ENCODE measurements at regions not wholly inside any gene's neighbourhood (a gene's known extent, or its start where the extent isn't known, plus 50 kb on each side); places are given as distances from the start of the nearest gene placed in this dataset.

GRCh38 chr1:30648408-30649000, 74.9 kb downstream of the MATN1 start:
- H3K27me3 Mint-ChIP-seq (ENCODE audit: low read depth), result peaks cover 55% of the 10 kb centered on the region
- H3K4me3 Mint-ChIP-seq, result no peak overlapping the region
- H3K4me1 Mint-ChIP-seq (ENCODE audit: low read depth), result peaks cover 7% of the 10 kb centered on the region
- ATAC-seq, result no peak
- H3K9me3 Mint-ChIP-seq, result no peaks in the 10 kb centered on the region
- H3K36me3 Mint-ChIP-seq (ENCODE audit: insufficient read depth), result no peaks in the 10 kb centered on the region
- DNase-seq, result no peak

GRCh38 chr1:30645807-30646206, 77.6 kb downstream of the MATN1 start:
- DNase-seq, result no peak
- Mint-ChIP-seq H3K4me1 (ENCODE audit: low read depth) (peaks cover 6% of the 10 kb centered on the region), H3K4me3 (no peak overlapping the region), H3K36me3 (ENCODE audit: insufficient read depth) (no peaks in the 10 kb centered on the region), H3K9me3 (no peaks in the 10 kb centered on the region), H3K27me3 (ENCODE audit: low read depth) (peaks cover 54% of the 10 kb centered on the region)
- ATAC-seq, result no peak

GRCh38 chr1:30642391-30643120, 80.8 kb downstream of the MATN1 start:
- H3K27me3 Mint-ChIP-seq (ENCODE audit: low read depth), result peaks cover 32% of the 10 kb centered on the region

GRCh38 chr1:30641572-30642353, 81.6 kb downstream of the MATN1 start:
- ATAC-seq (no peak), DNase-seq (no peak)
- Mint-ChIP-seq H3K9me3 (no peaks in the 10 kb centered on the region), H3K36me3 (ENCODE audit: insufficient read depth) (no peaks in the 10 kb centered on the region), H3K4me3 (no peak overlapping the region), H3K4me1 (ENCODE audit: low read depth) (no peaks in the 10 kb centered on the region), H3K27me3 (ENCODE audit: low read depth) (peaks cover 28% of the 10 kb centered on the region)

More at GRCh38 chr1:30642391-30643120, 80.8 kb downstream of the MATN1 start:
- H3K4me1 Mint-ChIP-seq (ENCODE audit: low read depth), result no peaks in the 10 kb centered on the region
- H3K4me3 Mint-ChIP-seq, result no peak overlapping the region
- no peaks in the 10 kb centered on the region for H3K36me3 Mint-ChIP-seq (ENCODE audit: insufficient read depth)
- DNase-seq (no peak), ATAC-seq (no peak)
- no peaks in the 10 kb centered on the region for H3K9me3 Mint-ChIP-seq

GRCh38 chr1:30639881-30640452, 83.4 kb downstream of the MATN1 start:
- Mint-ChIP-seq H3K4me1 (ENCODE audit: low read depth) (no peaks in the 10 kb centered on the region), H3K27me3 (ENCODE audit: low read depth) (peaks cover 12% of the 10 kb centered on the region), H3K4me3 (no peak overlapping the region), H3K9me3 (no peaks in the 10 kb centered on the region), H3K36me3 (ENCODE audit: insufficient read depth) (no peaks in the 10 kb centered on the region)
- ATAC-seq (no peak), DNase-seq (no peak)

- peaks cover 8% of the 10 kb centered on the region for H3K27me3 Mint-ChIP-seq (ENCODE audit: low read depth)
- no peaks in the 10 kb centered on the region for H3K9me3 Mint-ChIP-seq
- no peaks in the 10 kb centered on the region for H3K4me1 Mint-ChIP-seq (ENCODE audit: low read depth)
- H3K36me3 Mint-ChIP-seq (ENCODE audit: insufficient read depth), result no peaks in the 10 kb centered on the region
- DNase-seq (no peak), ATAC-seq (no peak)
- no peak overlapping the region for H3K4me3 Mint-ChIP-seq
Observed at GRCh38 chr1:30638811-30639210, 84.6 kb downstream of the MATN1 start.

GRCh38 chr1:30638086-30638485, 85.3 kb downstream of the MATN1 start:
- no peak for DNase-seq
- Mint-ChIP-seq H3K4me1 (ENCODE audit: low read depth) (no peaks in the 10 kb centered on the region), H3K9me3 (no peaks in the 10 kb centered on the region), H3K4me3 (no peak overlapping the region), H3K27me3 (ENCODE audit: low read depth) (peaks cover 3% of the 10 kb centered on the region), H3K36me3 (ENCODE audit: insufficient read depth) (no peaks in the 10 kb centered on the region)
- ATAC-seq, result no peak

GRCh38 chr1:30637183-30637980, 86.0 kb downstream of the MATN1 start:
- no peaks in the 10 kb centered on the region for H3K9me3 Mint-ChIP-seq
- no peaks in the 10 kb centered on the region for H3K4me1 Mint-ChIP-seq (ENCODE audit: low read depth)
- peaks cover 3% of the 10 kb centered on the region for H3K27me3 Mint-ChIP-seq (ENCODE audit: low read depth)
- H3K4me3 Mint-ChIP-seq, result no peak overlapping the region
- ATAC-seq (no peak), DNase-seq (no peak)
- H3K36me3 Mint-ChIP-seq (ENCODE audit: insufficient read depth), result no peaks in the 10 kb centered on the region

GRCh38 chr1:30636621-30637020, 86.8 kb downstream of the MATN1 start:
- H3K4me3 Mint-ChIP-seq, result no peak overlapping the region
- ATAC-seq (no peak), DNase-seq (no peak)
- H3K36me3 Mint-ChIP-seq (ENCODE audit: insufficient read depth), result no peaks in the 10 kb centered on the region
- H3K4me1 Mint-ChIP-seq (ENCODE audit: low read depth), result no peaks in the 10 kb centered on the region
- peaks cover 3% of the 10 kb centered on the region for H3K27me3 Mint-ChIP-seq (ENCODE audit: low read depth)
- H3K9me3 Mint-ChIP-seq, result no peaks in the 10 kb centered on the region

- no peak for ATAC-seq
- Mint-ChIP-seq H3K9me3 (no peaks in the 10 kb centered on the region), H3K27me3 (ENCODE audit: low read depth) (peaks cover 3% of the 10 kb centered on the region), H3K4me3 (no peak overlapping the region), H3K36me3 (ENCODE audit: insufficient read depth) (no peaks in the 10 kb centered on the region), H3K4me1 (ENCODE audit: low read depth) (no peaks in the 10 kb centered on the region)
- DNase-seq, result no peak
Observed at GRCh38 chr1:30635391-30635975, 87.9 kb downstream of the MATN1 start.

GRCh38 chr1:30634507-30634906, 88.9 kb downstream of the MATN1 start:
- Mint-ChIP-seq H3K4me3 (no peak overlapping the region), H3K9me3 (no peaks in the 10 kb centered on the region), H3K36me3 (ENCODE audit: insufficient read depth) (no peaks in the 10 kb centered on the region), H3K27me3 (ENCODE audit: low read depth) (peaks cover 3% of the 10 kb centered on the region), H3K4me1 (ENCODE audit: low read depth) (no peaks in the 10 kb centered on the region)
- no peak for ATAC-seq
- no peak for DNase-seq

- H3K9me3 Mint-ChIP-seq, result no peaks in the 10 kb centered on the region
- no peak for ATAC-seq
- no peak overlapping the region for H3K4me3 Mint-ChIP-seq
- DNase-seq, result no peak
- H3K4me1 Mint-ChIP-seq (ENCODE audit: low read depth), result no peaks in the 10 kb centered on the region
- H3K36me3 Mint-ChIP-seq (ENCODE audit: insufficient read depth), result no peaks in the 10 kb centered on the region
- peaks cover 15% of the 10 kb centered on the region for H3K27me3 Mint-ChIP-seq (ENCODE audit: low read depth)
Observed at GRCh38 chr1:30633294-30633693, 90.1 kb downstream of the MATN1 start.

- DNase-seq (no peak), ATAC-seq (no peak)
- no peaks in the 10 kb centered on the region for H3K9me3 Mint-ChIP-seq
- H3K27me3 Mint-ChIP-seq (ENCODE audit: low read depth), result peaks cover 19% of the 10 kb centered on the region
- no peak overlapping the region for H3K4me3 Mint-ChIP-seq
- H3K4me1 Mint-ChIP-seq (ENCODE audit: low read depth), result no peaks in the 10 kb centered on the region
- no peaks in the 10 kb centered on the region for H3K36me3 Mint-ChIP-seq (ENCODE audit: insufficient read depth)
Observed at GRCh38 chr1:30632481-30632880, 90.9 kb downstream of the MATN1 start.

- H3K36me3 Mint-ChIP-seq (ENCODE audit: insufficient read depth), result no peaks in the 10 kb centered on the region
- ATAC-seq, result no peak
- no peak overlapping the region for H3K4me3 Mint-ChIP-seq
Observed at GRCh38 chr1:30631700-30632099, 91.7 kb downstream of the MATN1 start.

More at GRCh38 chr1:30631700-30632099, 91.7 kb downstream of the MATN1 start:
- no peak for DNase-seq
- H3K4me1 Mint-ChIP-seq (ENCODE audit: low read depth), result no peaks in the 10 kb centered on the region
- peaks cover 5% of the 10 kb centered on the region for H3K9me3 Mint-ChIP-seq
- peaks cover 25% of the 10 kb centered on the region for H3K27me3 Mint-ChIP-seq (ENCODE audit: low read depth)

Data from activated T-cell treated with anti-CD3 and anti-CD28 coated beads, Interleukin-2, amount 50 U/mL, for 4 hours (primary cell).